Aorta (tissue), 5 donors: ENCODE measurements at regions not wholly inside any gene's neighbourhood (a gene's known extent, or its start where the extent isn't known, plus 50 kb on each side); places are given as distances from the start of the nearest gene placed in this dataset.
A peak's percentile ranks its signal among the peaks of the same experiment; 100 is the strongest.

Experiments
- ATAC-seq: fragments of 200-7000 bp; cut with Tn5 transposase; one replicate; pipeline ENCODE4 v1.9.1; 2022; ENCODE audit warnings: moderate library complexity; ENCODE audit not compliant: low FRiP score
- DNase-seq, 2 donors: peaks; one replicate each; pipeline ENCODE4 v3.0.0-alpha.2; 2020
- H3K27ac ChIP-seq, 2 donors: one replicate each; pipeline ENCODE4 v1.5.1; 2013; ENCODE audit warnings: low read length in 2 of 2, mild to moderate bottlenecking in 2 of 2, moderate library complexity in 2 of 2, control low read depth in 1 of 2, inconsistent platforms in 1 of 2, low read depth in 1 of 2
- H3K27me3 ChIP-seq, 2 donors: one replicate each; pipeline ENCODE4 v1.6.1; 2013; ENCODE audit warnings: control low read depth in 1 of 2, low read length in 1 of 2, mild to moderate bottlenecking in 1 of 2, moderate library complexity in 1 of 2; ENCODE audit not compliant: insufficient read depth in 2 of 2, control insufficient read depth in 1 of 2
- H3K36me3 ChIP-seq, 2 donors: one replicate each; pipeline ENCODE4 v1.6.1; 2013; ENCODE audit warnings: control low read depth in 1 of 2, low read length in 1 of 2, mild to moderate bottlenecking in 1 of 2; ENCODE audit not compliant: insufficient read depth in 2 of 2, control insufficient read depth in 1 of 2
- H3K4me1 ChIP-seq, 2 donors: one replicate each; pipeline ENCODE4 v1.6.1; 2013; ENCODE audit warnings: low read length in 2 of 2, control low read depth in 1 of 2, mild to moderate bottlenecking in 1 of 2, moderate library complexity in 1 of 2; ENCODE audit not compliant: insufficient read depth in 2 of 2, control insufficient read depth in 1 of 2
- H3K4me3 ChIP-seq, 2 donors: one replicate each; pipeline ENCODE4 v1.5.1; 2013; ENCODE audit warnings: low read length in 2 of 2, control low read depth in 1 of 2, mild to moderate bottlenecking in 1 of 2
- H3K9me3 ChIP-seq: one replicate; pipeline ENCODE4 v1.6.1; 2013; ENCODE audit warnings: mild to moderate bottlenecking, low read length; ENCODE audit not compliant: control insufficient read depth
- WGBS, 2 donors: extraction: QIAGEN DNeasy Blood & Tissue Kit; methylation state at CpG; one replicate each; pipeline ENCODE4 v1.1.7; 2013; 5-methylcytosine and 5-hydroxymethylcytosine counted together
- intact Hi-C, 2 donors: fragments of 100-400 bp; cut with DNase I; formaldehyde crosslinking; loops; one replicate each; pipeline versions ENCODE4 v1.14.2 to v1.15.0; 2022
- donor health status: healthy with polysubstance abuse.
- donor health status: Bipolar disorder and iron deficiency.
- donor health status: DM: no; HTN: no; CAD: no.
- donor health status: DM: no; HTN: no; CAD: no.
- donor health status: DM: yes; HTN: yes; CAD: no.

GRCh38 chr6:81909981-81910900, 157.8 kb upstream of the TENT5A start:
- intact Hi-C loops = loop anchor here in 1 of 2 donors (10.0 kb wide), 1 partner anchor 65 kb away; no protein-coding TSS in a partner anchor
- no peak for DNase-seq
- H3K27me3 ChIP-seq = no peaks in the 10 kb centered on the region
- H3K27ac ChIP-seq = no peak overlapping the region
- no peak for ATAC-seq
- H3K4me1 ChIP-seq = peaks cover 1 to 3% of the 10 kb centered on the region in 2 donors
- no peak overlapping the region for H3K4me3 ChIP-seq
- no peaks in the 10 kb centered on the region for H3K9me3 ChIP-seq
- 77 to 80% methylated on average over 5 of the region's 5 CpGs for WGBS, 2 donors
- no peaks in the 10 kb centered on the region for H3K36me3 ChIP-seq

- Histone ChIP-seq H3K27ac (no peak overlapping the region), H3K4me1 (peaks cover 1 to 3% of the 10 kb centered on the region in 2 donors), H3K36me3 (no peaks in the 10 kb centered on the region), H3K27me3 (no peaks in the 10 kb centered on the region), H3K9me3 (no peaks in the 10 kb centered on the region), H3K4me3 (no peak overlapping the region)
- no peak for DNase-seq
- intact Hi-C loops = loop anchor here in 1 of 2 donors (10.0 kb wide), 1 partner anchor 64 kb away; no protein-coding TSS in a partner anchor
- ATAC-seq = no peak
- 86 to 93% methylated on average over 2 of the region's 2 CpGs for WGBS, 2 donors
Observed at GRCh38 chr6:81909162-81909561, 156.7 kb upstream of the TENT5A start.

- no peak overlapping the region for H3K4me3 ChIP-seq
- no peaks in the 10 kb centered on the region for H3K36me3 ChIP-seq
- DNase-seq (no peak), ATAC-seq (no peak)
- H3K27me3 ChIP-seq = no peaks in the 10 kb centered on the region
- no peak overlapping the region for H3K27ac ChIP-seq
- 43 to 54% methylated on average over 2 of the region's 2 CpGs for WGBS, 2 donors
- intact Hi-C loops = loop anchor here in 1 of 2 donors (10.0 kb wide), 1 partner anchor 62 kb away; no protein-coding TSS in a partner anchor
- H3K9me3 ChIP-seq = no peaks in the 10 kb centered on the region
- peaks cover 0 to 6% of the 10 kb centered on the region in 2 donors for H3K4me1 ChIP-seq
Observed at GRCh38 chr6:81906709-81907204, 154.3 kb upstream of the TENT5A start.

- intact Hi-C loops = loop anchor here in 1 of 2 donors (10.0 kb wide), 1 partner anchor 61 kb away; no protein-coding TSS in a partner anchor
- Histone ChIP-seq H3K27ac (no peak overlapping the region), H3K9me3 (no peaks in the 10 kb centered on the region), H3K4me3 (no peak overlapping the region), H3K36me3 (no peaks in the 10 kb centered on the region), H3K27me3 (no peaks in the 10 kb centered on the region), H3K4me1 (peaks cover 7 to 8% of the 10 kb centered on the region in 2 donors)
- no peak for DNase-seq
- no peak for ATAC-seq
- 93 to 95% methylated on average over 3 of the region's 3 CpGs for WGBS, 2 donors
Observed at GRCh38 chr6:81906041-81906440, 153.6 kb upstream of the TENT5A start.

- DNase-seq = no peak
- Histone ChIP-seq H3K27ac (peak overlapping the region; percentile 59 to 63), H3K4me1 (peaks cover 7 to 12% of the 10 kb centered on the region in 2 donors), H3K4me3 (no peak overlapping the region), H3K27me3 (no peaks in the 10 kb centered on the region), H3K9me3 (no peaks in the 10 kb centered on the region), H3K36me3 (no peaks in the 10 kb centered on the region)
- ATAC-seq = peak; percentile 70
- intact Hi-C loops = loop anchor here (2.0 to 10.0 kb wide), 2 partner anchors 57 to 149 kb away; partner anchors contain the start of gene TENT5A (in 1 of the 2)
- WGBS, 2 donors = 0 to 7% methylated on average over 1 of the region's 1 CpG
Observed at GRCh38 chr6:81901551-81901966, 149.1 kb upstream of the TENT5A start.

GRCh38 chr6:81900616-81901015, 148.1 kb upstream of the TENT5A start:
- H3K9me3 ChIP-seq = no peaks in the 10 kb centered on the region
- H3K4me3 ChIP-seq = no peak overlapping the region
- WGBS, 2 donors = 97% methylated on average over 1 of the region's 1 CpG
- intact Hi-C loops = loop anchor here (2.0 to 10.0 kb wide), 2 partner anchors 56 to 148 kb away; partner anchors contain the start of gene TENT5A (in 1 of the 2)
- H3K36me3 ChIP-seq = no peaks in the 10 kb centered on the region
- H3K27ac ChIP-seq = no peak overlapping the region
- H3K4me1 ChIP-seq = peaks cover 7 to 12% of the 10 kb centered on the region in 2 donors
- DNase-seq = no peak
- no peaks in the 10 kb centered on the region for H3K27me3 ChIP-seq
- no peak for ATAC-seq

- Histone ChIP-seq H3K27me3 (no peaks in the 10 kb centered on the region), H3K4me1 (peaks cover 12% of the 10 kb centered on the region in 2 donors), H3K4me3 (no peak overlapping the region), H3K36me3 (no peaks in the 10 kb centered on the region), H3K27ac (no peak overlapping the region), H3K9me3 (no peaks in the 10 kb centered on the region)
- DNase-seq = no peak
- ATAC-seq = no peak
- WGBS, 2 donors = 72 to 80% methylated on average over 4 of the region's 4 CpGs
- intact Hi-C loops = loop anchor here in 1 of 2 donors (5.0 kb wide), 1 partner anchor 35 kb away; no protein-coding TSS in a partner anchor
Observed at GRCh38 chr6:81897793-81898192, 145.3 kb upstream of the TENT5A start.

GRCh38 chr6:81896525-81897503, 144.3 kb upstream of the TENT5A start:
- intact Hi-C loops = loop anchor here in 1 of 2 donors (5.0 kb wide), 1 partner anchor 35 kb away; no protein-coding TSS in a partner anchor
- WGBS, 2 donors = 78 to 82% methylated on average over 7 of the region's 7 CpGs

More at GRCh38 chr6:81896525-81897503, 144.3 kb upstream of the TENT5A start:
- no peaks in the 10 kb centered on the region for H3K36me3 ChIP-seq
- ATAC-seq (no peak), DNase-seq (no peak)
- H3K4me1 ChIP-seq = peaks cover 9 to 12% of the 10 kb centered on the region in 2 donors
- H3K27me3 ChIP-seq = no peaks in the 10 kb centered on the region
- no peak overlapping the region for H3K27ac ChIP-seq
- no peaks in the 10 kb centered on the region for H3K9me3 ChIP-seq
- H3K4me3 ChIP-seq = no peak overlapping the region
